Esophagus squamous epithelium (tissue), 4 donors: ENCODE measurements at regions not wholly inside any gene's neighbourhood (a gene's known extent, or its start where the extent isn't known, plus 50 kb on each side); places are given as distances from the start of the nearest gene placed in this dataset.

Experiments
- CTCF ChIP-seq, 6 experiments: fragments of 450-650 bp in 4 of 6; fragments of 200-600 bp in 2 of 6; sonication (generic) in 2 of 6; IDR thresholded peaks; one replicate each; pipeline ENCODE4 v1.5.1; 2016 to 2019; ENCODE audit warnings: antibody characterized with exemption in 6 of 6, mild to moderate bottlenecking in 4 of 6, moderate library complexity in 4 of 6
- POLR2A ChIP-seq, 4 donors: fragments of 450-650 bp; IDR thresholded peaks; one replicate each; pipeline ENCODE4 v1.6.1; 2017; ENCODE audit warnings: antibody characterized with exemption in 4 of 4, mild to moderate bottlenecking in 4 of 4, moderate library complexity in 3 of 4

GRCh38 chr1:63245186-63245585 lies 77.2 kb upstream of the FOXD3 start:
- TF ChIP-seq CTCF (IDR thresholded peaks at IDR 0.05) (no peak), POLR2A (IDR thresholded peaks at IDR 0.05) (no peak)
